B cell (primary cell): ENCODE measurements at regions not wholly inside any gene's neighbourhood (a gene's known extent, or its start where the extent isn't known, plus 50 kb on each side); places are given as distances from the start of the nearest gene placed in this dataset.

ENCODE experiments used
- ATAC-seq: fragments of 200-7000 bp; cut with Tn5 transposase; one replicate; pipeline ENCODE4 v1.10.0; 2021; ENCODE audit warnings: low read depth, mild to moderate bottlenecking, moderate number of reproducible peaks, moderate library complexity
- CTCF ChIA-PET: fragments of 350-600 bp; sonication (Branson Sonifier 250); formaldehyde crosslinking; loops from one replicate; lab custom pipeline; 2021; ENCODE audit warnings: antibody characterized with exemption, inconsistent platforms; lab: Charles Lee
- POLR2A ChIA-PET: fragments of 350-600 bp; sonication (Branson Sonifier 250); formaldehyde crosslinking; loops from one replicate; lab custom pipeline; 2021; ENCODE audit warnings: antibody characterized with exemption; lab: Charles Lee
- DNase-seq: peaks from one replicate; pipeline ENCODE4 v3.0.0; 2013
- H2AFZ ChIP-seq: 2 replicates; pipeline ENCODE4 v1.6.1; 2012; ENCODE audit warnings: mild to moderate bottlenecking, low read depth, low read length; ENCODE audit not compliant: insufficient read depth, poor library complexity, severe bottlenecking
- H3K27ac ChIP-seq, 2 donors: 1 replicate in 1 of 2; 2 replicates in 1 of 2; pipeline ENCODE4 v1.5.1; 2012 to 2013; ENCODE audit warnings: low read length in 2 of 2, mild to moderate bottlenecking in 2 of 2, moderate library complexity in 1 of 2
- H3K27me3 ChIP-seq, 4 experiments: fragments of 200-600 bp in 1 of 4; sonication (generic) in 1 of 4; replicated peaks in 1 of 4; 1 replicate in 2 of 4; 2 replicates in 2 of 4; pipeline versions ENCODE4 v1.6.1 to v1.7.0; 2013 to 2016; ENCODE audit warnings: low read length in 3 of 4, mild to moderate bottlenecking in 2 of 4, mixed read lengths in 1 of 4, moderate library complexity in 1 of 4; ENCODE audit not compliant: insufficient read depth in 4 of 4, control insufficient read depth in 3 of 4; ENCODE audit errors: control extremely low read depth in 1 of 4
- H3K36me3 ChIP-seq, 2 experiments: replicated peaks in 1 of 2; 1 replicate in 1 of 2; 2 replicates in 1 of 2; pipeline versions ENCODE4 v1.6.1 to v1.7.1; 2013; ENCODE audit warnings: low read length in 1 of 2; ENCODE audit not compliant: insufficient read depth in 2 of 2, control insufficient read depth in 1 of 2; ENCODE audit errors: control extremely low read depth in 1 of 2, extremely low read depth in 1 of 2
- H3K4me1 ChIP-seq, 2 donors: fragments of 200-600 bp in 1 of 2; sonication (generic) in 1 of 2; 1 replicate in 1 of 2; 2 replicates in 1 of 2; pipeline versions ENCODE4 v1.5.1 to v1.6.1; 2013 to 2017; ENCODE audit warnings: low read length in 2 of 2; ENCODE audit not compliant: control insufficient read depth in 2 of 2, insufficient read depth in 2 of 2
- H3K4me2 ChIP-seq: replicated peaks from 2 replicates; pipeline ENCODE3; 2012; ENCODE audit warnings: mild to moderate bottlenecking, low read depth, low read length; ENCODE audit not compliant: poor library complexity, severe bottlenecking
- H3K4me3 ChIP-seq, 5 experiments: fragments of 200-600 bp in 1 of 5; sonication (generic) in 1 of 5; 1 replicate in 3 of 5; 2 replicates in 2 of 5; pipeline versions ENCODE4 v1.5.1 to v1.7.0; 2011 to 2016; ENCODE audit warnings: low read length in 4 of 5, mild to moderate bottlenecking in 4 of 5, low read depth in 2 of 5, control low read depth in 1 of 5, moderate library complexity in 1 of 5; ENCODE audit not compliant: insufficient read depth in 1 of 5; ENCODE audit errors: control extremely low read depth in 1 of 5, extremely low read depth in 1 of 5
- H3K79me2 ChIP-seq: fragments of 200-600 bp; sonication (generic); one replicate; pipeline ENCODE4 v1.6.0; 2016; ENCODE audit warnings: low read length; ENCODE audit not compliant: control insufficient read depth, insufficient read depth
- H3K9ac ChIP-seq: fragments of 200-600 bp; sonication (generic); 2 replicates; pipeline ENCODE4 v1.6.1; 2017; ENCODE audit warnings: mild to moderate bottlenecking, low read length, moderate library complexity
- H3K9me3 ChIP-seq, 3 donors: one replicate each; pipeline versions ENCODE4 v1.6.1 to v1.7.1; 2013; ENCODE audit warnings: low read length in 2 of 3; ENCODE audit not compliant: control insufficient read depth in 2 of 3, insufficient read depth in 1 of 3; ENCODE audit errors: control extremely low read depth in 1 of 3
- H4K20me1 ChIP-seq: 2 replicates; pipeline ENCODE4 v1.6.0; 2012; ENCODE audit warnings: mild to moderate bottlenecking, low read length; ENCODE audit not compliant: insufficient read depth, control insufficient read depth, poor library complexity, severe bottlenecking
- H3K27ac Mint-ChIP-seq: one replicate; pipeline ENCODE4 v1.8.0; 2021; ENCODE audit warnings: mixed read lengths
- H3K27me3 Mint-ChIP-seq: one replicate; pipeline ENCODE4 v1.8.0; 2021; ENCODE audit warnings: mixed read lengths
- H3K4me1 Mint-ChIP-seq: one replicate; pipeline ENCODE4 v1.8.0; 2021; ENCODE audit warnings: mixed read lengths
- H3K4me3 Mint-ChIP-seq: one replicate; pipeline ENCODE4 v1.8.0; 2021; ENCODE audit warnings: mixed read lengths
- H3K9me3 Mint-ChIP-seq: one replicate; pipeline ENCODE4 v1.8.0; 2022; ENCODE audit warnings: mixed read lengths; ENCODE audit not compliant: insufficient read depth
- EZH2 ChIP-seq: IDR thresholded peaks from 2 replicates; pipeline ENCODE4 v1.6.1; 2012; ENCODE audit warnings: borderline replicate concordance, low read depth, mild to moderate bottlenecking, moderate library complexity, low read length; ENCODE audit not compliant: insufficient read depth, poor library complexity, severe bottlenecking
- whole genome bisulfite sequencing: methylation state at CpG from one replicate; pipeline ENCODE4 v1.1.5; 2013; ENCODE audit warnings: missing lambda C conversion rate; ENCODE audit not compliant: insufficient coverage; 5-methylcytosine and 5-hydroxymethylcytosine counted together
- intact Hi-C: fragments of 100-400 bp; cut with micrococcal nuclease; formaldehyde crosslinking; loops from one replicate; pipeline ENCODE4 v1.10.0; 2022
- TF ChIP-seq, protein P1 (sequence below): fragments of 200-600 bp; IDR thresholded peaks from one replicate; pipeline ENCODE4 v1.8.0; 2022; ENCODE audit warnings: antibody characterized with exemption, mild to moderate bottlenecking

DNA sequence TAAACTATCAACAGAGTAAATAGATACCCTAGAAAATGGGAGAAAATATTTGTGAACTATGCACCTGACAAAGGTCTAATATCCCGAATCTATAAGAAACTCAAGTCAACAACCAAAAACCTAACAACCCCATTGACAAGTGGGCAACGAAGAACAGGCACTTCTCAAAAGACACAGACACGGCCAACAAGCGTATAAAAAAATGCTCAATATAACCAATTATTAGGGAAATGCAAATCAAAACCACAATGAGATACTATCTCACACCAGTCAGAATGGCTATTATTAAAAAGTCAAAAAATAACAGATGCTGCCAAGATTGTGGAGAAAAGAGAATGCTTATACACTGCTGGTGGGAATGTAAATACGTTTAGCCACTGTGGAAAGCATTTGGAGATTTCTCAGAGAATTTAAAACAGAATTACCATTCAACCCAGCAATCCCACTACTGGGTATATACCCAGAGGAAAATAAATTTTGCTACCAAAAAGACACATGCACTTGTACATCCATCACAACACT is 63.2 kb upstream of the CAV2 start:
- H3K9me3 ChIP-seq = no peaks in the 10 kb centered on the region
- H3K36me3 ChIP-seq = no peaks in the 10 kb centered on the region
- H3K4me3 Mint-ChIP-seq = no peak overlapping the region
- H3K4me3 ChIP-seq = no peak overlapping the region
- no peaks in the 10 kb centered on the region for H3K9me3 Mint-ChIP-seq
- intact Hi-C loops = no loop called here
- POLR2A ChIA-PET = no interaction called here
- no CpG with 5 or more reads among the region's 5 CpGs for WGBS
- no peaks in the 10 kb centered on the region for H3K79me2 ChIP-seq
- TF ChIP-seq EZH2 = no peak
- TF ChIP-seq, protein P1, sequence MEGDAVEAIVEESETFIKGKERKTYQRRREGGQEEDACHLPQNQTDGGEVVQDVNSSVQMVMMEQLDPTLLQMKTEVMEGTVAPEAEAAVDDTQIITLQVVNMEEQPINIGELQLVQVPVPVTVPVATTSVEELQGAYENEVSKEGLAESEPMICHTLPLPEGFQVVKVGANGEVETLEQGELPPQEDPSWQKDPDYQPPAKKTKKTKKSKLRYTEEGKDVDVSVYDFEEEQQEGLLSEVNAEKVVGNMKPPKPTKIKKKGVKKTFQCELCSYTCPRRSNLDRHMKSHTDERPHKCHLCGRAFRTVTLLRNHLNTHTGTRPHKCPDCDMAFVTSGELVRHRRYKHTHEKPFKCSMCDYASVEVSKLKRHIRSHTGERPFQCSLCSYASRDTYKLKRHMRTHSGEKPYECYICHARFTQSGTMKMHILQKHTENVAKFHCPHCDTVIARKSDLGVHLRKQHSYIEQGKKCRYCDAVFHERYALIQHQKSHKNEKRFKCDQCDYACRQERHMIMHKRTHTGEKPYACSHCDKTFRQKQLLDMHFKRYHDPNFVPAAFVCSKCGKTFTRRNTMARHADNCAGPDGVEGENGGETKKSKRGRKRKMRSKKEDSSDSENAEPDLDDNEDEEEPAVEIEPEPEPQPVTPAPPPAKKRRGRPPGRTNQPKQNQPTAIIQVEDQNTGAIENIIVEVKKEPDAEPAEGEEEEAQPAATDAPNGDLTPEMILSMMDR = no peak
- H3K27ac ChIP-seq = no peak overlapping the region
- no peak overlapping the region for H3K27ac Mint-ChIP-seq
- H3K4me1 Mint-ChIP-seq = no peaks in the 10 kb centered on the region
- DNase-seq = no peak
- no peak overlapping the region for H3K9ac ChIP-seq
- H3K27me3 ChIP-seq = no peaks in the 10 kb centered on the region
- H3K27me3 Mint-ChIP-seq = peaks cover 22% of the 10 kb centered on the region
- no peak overlapping the region for H2AFZ ChIP-seq
- ATAC-seq = no peak
- H3K4me1 ChIP-seq = no peaks in the 10 kb centered on the region
- H4K20me1 ChIP-seq = no peaks in the 10 kb centered on the region
- no peak overlapping the region for H3K4me2 ChIP-seq
- CTCF ChIA-PET = no interaction called here

DNA sequence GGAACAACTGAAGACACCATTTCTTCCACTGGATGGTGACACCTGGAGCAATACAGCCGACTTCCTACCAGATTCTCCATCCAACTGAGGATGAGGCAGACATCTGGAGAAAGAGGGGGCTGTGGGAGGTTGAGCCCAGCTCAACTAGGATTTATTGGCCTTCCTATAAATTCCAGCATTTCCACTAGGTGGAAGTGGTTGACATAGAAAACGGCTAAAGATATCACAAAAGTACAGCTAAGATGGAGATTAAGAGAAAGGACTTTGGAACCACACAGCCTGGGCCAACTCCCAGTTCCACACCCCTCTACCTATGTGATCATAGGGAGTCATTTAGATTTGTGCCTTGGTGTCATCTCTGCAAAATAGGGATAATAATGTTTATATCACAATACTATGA is 61.3 kb upstream of the CAV2 start:
- H3K9ac ChIP-seq = no peak overlapping the region
- ChIA-PET POLR2A (no interaction called here), CTCF (no interaction called here)
- H3K27me3 ChIP-seq = no peaks in the 10 kb centered on the region
- Mint-ChIP-seq H3K4me3 (no peak overlapping the region), H3K9me3 (no peaks in the 10 kb centered on the region), H3K27ac (no peak overlapping the region), H3K4me1 (no peaks in the 10 kb centered on the region), H3K27me3 (peaks cover 21% of the 10 kb centered on the region)
- H2AFZ ChIP-seq = no peak overlapping the region
- H4K20me1 ChIP-seq = no peaks in the 10 kb centered on the region
- H3K4me3 ChIP-seq = no peak overlapping the region
- no peak overlapping the region for H3K27ac ChIP-seq
- TF ChIP-seq, protein P1 = no peak
- no peak for TF ChIP-seq EZH2
- no CpG with 5 or more reads among the region's 2 CpGs for WGBS
- no peaks in the 10 kb centered on the region for H3K4me1 ChIP-seq
- H3K79me2 ChIP-seq = no peaks in the 10 kb centered on the region
- H3K36me3 ChIP-seq = no peaks in the 10 kb centered on the region
- intact Hi-C loops = no loop called here
- no peaks in the 10 kb centered on the region for H3K9me3 ChIP-seq
- H3K4me2 ChIP-seq = no peak overlapping the region
- no peak for ATAC-seq
- DNase-seq = no peak
